Lower leg skin (tissue), 4 donors: ENCODE measurements at regions not wholly inside any gene's neighbourhood (a gene's known extent, or its start where the extent isn't known, plus 50 kb on each side); places are given as distances from the start of the nearest gene placed in this dataset.

Experiments used
- DNase-seq, 2 donors: peaks; one replicate each; pipeline ENCODE4 v3.0.0-alpha.2; 2019; ENCODE audit warnings: low spot score in 2 of 2
- H3K4me3 ChIP-seq: fragments of 200-600 bp; sonication (generic); 2 replicates; pipeline ENCODE4 v1.5.1; 2017; ENCODE audit warnings: mild to moderate bottlenecking, low read depth; ENCODE audit not compliant: poor library complexity, severe bottlenecking
- POLR2A ChIP-seq, 2 donors: fragments of 450-650 bp; IDR thresholded peaks; one replicate each; pipeline ENCODE4 v1.6.1; 2016 to 2017; ENCODE audit warnings: antibody characterized with exemption in 2 of 2, mild to moderate bottlenecking in 1 of 2, moderate library complexity in 1 of 2
- WGBS, 2 donors: methylation state at CpG; one replicate each; pipeline ENCODE4 v1.1.5; 2018; 5-methylcytosine and 5-hydroxymethylcytosine counted together
- intact Hi-C: fragments of 100-400 bp; cut with DNase I; formaldehyde crosslinking; loops from one replicate; pipeline ENCODE4 v1.15.0; 2023; ENCODE audit warnings: low total_unique reads
- TF ChIP-seq, protein P1 (sequence below), 3 donors: fragments of 450-650 bp; IDR thresholded peaks; one replicate each; pipeline ENCODE4 v1.5.1; 2016; ENCODE audit warnings: antibody characterized with exemption in 3 of 3, mild to moderate bottlenecking in 3 of 3, moderate library complexity in 2 of 3

DNA sequence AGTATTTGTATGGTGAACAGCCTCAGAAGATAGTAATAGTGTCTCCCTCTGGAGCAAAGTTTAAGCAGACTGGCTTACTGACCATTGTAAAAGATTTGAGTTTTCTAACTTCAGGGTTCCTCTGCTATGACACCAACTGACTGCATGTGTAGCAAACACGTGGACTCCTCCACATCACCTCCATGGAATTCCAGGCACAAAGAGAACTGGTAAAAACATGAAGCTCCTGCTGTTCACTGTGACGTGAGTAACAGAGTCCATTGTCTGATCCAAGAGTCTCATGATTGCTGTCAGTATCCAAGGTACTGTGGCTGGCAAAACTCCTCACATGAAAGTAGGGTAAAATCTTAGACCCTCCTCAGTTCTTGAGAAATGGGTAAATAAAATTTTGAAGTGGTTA is 107.6 kb upstream of the FAM9B start:
- H3K4me3 ChIP-seq, result no peak overlapping the region
- intact Hi-C loops, result no loop called here
- 54 to 56% methylated on average over 2 of the region's 2 CpGs for WGBS, 2 donors
- TF ChIP-seq POLR2A (IDR thresholded peaks at IDR 0.05), result no peak
- TF ChIP-seq, protein P1, sequence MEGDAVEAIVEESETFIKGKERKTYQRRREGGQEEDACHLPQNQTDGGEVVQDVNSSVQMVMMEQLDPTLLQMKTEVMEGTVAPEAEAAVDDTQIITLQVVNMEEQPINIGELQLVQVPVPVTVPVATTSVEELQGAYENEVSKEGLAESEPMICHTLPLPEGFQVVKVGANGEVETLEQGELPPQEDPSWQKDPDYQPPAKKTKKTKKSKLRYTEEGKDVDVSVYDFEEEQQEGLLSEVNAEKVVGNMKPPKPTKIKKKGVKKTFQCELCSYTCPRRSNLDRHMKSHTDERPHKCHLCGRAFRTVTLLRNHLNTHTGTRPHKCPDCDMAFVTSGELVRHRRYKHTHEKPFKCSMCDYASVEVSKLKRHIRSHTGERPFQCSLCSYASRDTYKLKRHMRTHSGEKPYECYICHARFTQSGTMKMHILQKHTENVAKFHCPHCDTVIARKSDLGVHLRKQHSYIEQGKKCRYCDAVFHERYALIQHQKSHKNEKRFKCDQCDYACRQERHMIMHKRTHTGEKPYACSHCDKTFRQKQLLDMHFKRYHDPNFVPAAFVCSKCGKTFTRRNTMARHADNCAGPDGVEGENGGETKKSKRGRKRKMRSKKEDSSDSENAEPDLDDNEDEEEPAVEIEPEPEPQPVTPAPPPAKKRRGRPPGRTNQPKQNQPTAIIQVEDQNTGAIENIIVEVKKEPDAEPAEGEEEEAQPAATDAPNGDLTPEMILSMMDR (IDR thresholded peaks at IDR 0.05), result no peak
- no peak for DNase-seq

DNA sequence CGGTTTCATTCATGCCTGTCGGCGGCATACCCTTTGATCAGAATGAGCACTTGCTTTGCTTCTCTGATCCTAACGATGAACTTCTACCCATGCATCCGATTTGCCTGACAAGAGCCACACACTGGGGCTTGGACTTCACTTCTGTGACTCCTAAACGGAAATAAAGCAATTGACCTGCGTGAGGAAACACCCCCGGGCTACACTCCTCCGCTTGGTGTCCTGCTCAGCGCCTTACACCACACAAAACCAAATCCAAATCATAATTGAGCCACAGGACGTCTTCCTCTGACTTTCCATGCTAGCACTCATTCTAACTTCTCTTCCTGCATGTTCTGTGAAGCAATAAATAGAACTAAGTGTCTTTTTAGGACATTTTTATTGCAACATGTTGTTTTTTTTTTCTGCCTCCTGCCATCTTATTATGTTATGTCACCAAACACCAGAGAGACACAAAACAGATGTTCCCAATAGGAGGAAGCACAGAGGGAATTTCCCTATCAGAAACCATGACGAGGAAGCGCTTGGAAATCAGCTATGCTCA is 110.8 kb upstream of the FAM9B start:
- no peak overlapping the region for H3K4me3 ChIP-seq
- 45 to 53% methylated on average over 13 of the region's 13 CpGs for WGBS, 2 donors
- intact Hi-C loops, result no loop called here
- no peak for DNase-seq
- TF ChIP-seq, protein P1 (IDR thresholded peaks at IDR 0.05), result no peak
- TF ChIP-seq POLR2A (IDR thresholded peaks at IDR 0.05), result no peak

DNA sequence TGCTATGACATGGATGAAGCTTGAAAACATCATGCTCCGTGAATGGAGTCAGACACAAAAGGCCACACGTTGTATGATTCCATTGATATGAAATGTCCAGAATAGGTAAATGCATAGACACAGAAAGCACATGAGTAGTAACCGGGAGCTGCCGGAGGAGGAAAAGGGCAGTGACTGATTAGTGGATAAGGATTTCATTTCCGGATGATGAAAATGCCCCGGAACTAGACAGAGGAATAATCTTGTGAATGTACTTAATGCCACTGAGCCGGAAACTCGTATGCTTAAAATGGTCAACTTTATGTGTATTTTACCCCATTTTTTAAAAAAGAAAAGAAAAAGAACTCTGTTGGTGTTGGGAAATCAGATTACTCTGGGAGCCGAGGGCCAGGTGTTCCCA is 112.7 kb upstream of the FAM9B start:
- no peak overlapping the region for H3K4me3 ChIP-seq
- TF ChIP-seq, protein P1 (IDR thresholded peaks at IDR 0.05), result no peak
- no peak for TF ChIP-seq POLR2A (IDR thresholded peaks at IDR 0.05)
- intact Hi-C loops, result no loop called here
- 89 to 95% methylated on average over 9 of the region's 9 CpGs for WGBS, 2 donors
- no peak for DNase-seq

DNA sequence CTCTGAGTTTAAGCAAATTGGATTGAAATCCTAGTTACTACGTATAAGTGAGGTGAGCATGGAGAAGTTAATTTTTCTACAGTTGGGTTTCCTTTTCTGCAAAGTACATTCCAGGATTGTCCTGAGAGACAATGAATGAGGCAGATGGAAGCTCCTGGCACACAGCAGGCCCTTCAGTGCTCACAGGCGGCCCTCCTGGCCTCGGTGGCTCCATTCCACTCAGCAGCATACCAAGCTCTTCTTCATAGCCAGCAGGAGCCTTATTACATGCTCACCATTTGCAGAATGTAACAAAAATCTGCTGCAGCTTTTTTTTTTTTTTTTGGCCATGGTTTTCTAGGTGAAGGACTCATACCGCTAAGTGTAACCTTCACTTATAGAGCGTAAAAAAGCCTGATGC is 113.2 kb upstream of the FAM9B start:
- no peak overlapping the region for H3K4me3 ChIP-seq
- DNase-seq, result no peak
- 74 to 94% methylated on average over 5 of the region's 5 CpGs for WGBS, 2 donors
- TF ChIP-seq POLR2A (IDR thresholded peaks at IDR 0.05), result no peak
- TF ChIP-seq, protein P1 (IDR thresholded peaks at IDR 0.05), result no peak
- intact Hi-C loops, result no loop called here

DNA sequence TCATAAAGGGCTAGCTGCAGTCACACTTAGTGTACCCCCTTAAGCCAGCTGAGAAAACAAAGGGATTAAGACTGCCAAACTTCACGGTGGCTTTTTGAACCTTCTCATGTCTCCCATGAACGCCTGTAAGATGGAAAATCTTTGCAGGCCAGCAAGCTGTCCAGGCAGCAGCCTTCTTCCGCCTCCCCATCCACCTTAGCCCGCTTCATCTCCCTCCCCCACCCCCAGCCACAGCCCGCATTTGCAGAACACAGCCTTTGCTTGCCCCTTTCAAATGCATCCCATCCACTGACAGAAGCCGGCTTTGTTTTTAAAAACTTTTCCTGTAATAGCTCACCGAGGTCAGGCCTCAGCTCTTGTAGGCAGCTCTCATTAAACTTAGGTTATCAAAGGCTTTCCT is 113.8 kb upstream of the FAM9B start:
- no peak for TF ChIP-seq POLR2A (IDR thresholded peaks at IDR 0.05)
- TF ChIP-seq, protein P1 (IDR thresholded peaks at IDR 0.05), result no peak
- 45 to 73% methylated on average over 6 to 7 of the region's 7 CpGs for WGBS, 2 donors
- H3K4me3 ChIP-seq, result no peak overlapping the region
- intact Hi-C loops, result no loop called here
- DNase-seq, result no peak
